Endothelial cell of umbilical vein (primary cell): ENCODE measurements at regions not wholly inside any gene's neighbourhood (a gene's known extent, or its start where the extent isn't known, plus 50 kb on each side); places are given as distances from the start of the nearest gene placed in this dataset.

Experiments
- BruUV-seq: library from RNA; stranded (reverse); fragments of 400-500 nt; replicated peaks from 2 replicates; lab custom pipeline; 2021; lab: Mats Ljungman, UMichigan
- CTCF ChIA-PET: fragments of 300-600, 350-600 bp; sonication (Branson Sonifier 250); formaldehyde crosslinking; loops from one replicate; lab custom pipeline; 2021; ENCODE audit warnings: antibody characterized with exemption, inconsistent platforms; lab: Charles Lee
- POLR2A ChIA-PET: fragments of 300-600, 350-600 bp; sonication (Branson Sonifier 250); formaldehyde crosslinking; loops from one replicate; lab custom pipeline; 2021; ENCODE audit warnings: antibody characterized with exemption, inconsistent platforms; lab: Charles Lee
- DNase-seq: peaks from one replicate; pipeline ENCODE4 v3.0.0-alpha.2; 2011; ENCODE audit warnings: low read depth, low spot score
- FAIRE-seq: peaks from 2 replicates; lab custom pipeline; 2011; peaks lifted over from hg19 to GRCh38; lab: Jason Lieb, UNC
- H2AFZ ChIP-seq: 2 replicates; pipeline ENCODE4 v1.6.0; 2012; ENCODE audit warnings: low read depth, low read length, control low read depth, inconsistent platforms
- H3K27ac ChIP-seq: 2 replicates; pipeline ENCODE4 v1.5.1; 2011; ENCODE audit warnings: low read depth, mild to moderate bottlenecking, control low read depth, low read length, moderate library complexity; ENCODE audit not compliant: insufficient read depth
- H3K27me3 ChIP-seq, 2 experiments: 2 replicates each; pipeline versions ENCODE4 v1.6.0 to v1.6.1; 2011; ENCODE audit warnings: low read length in 2 of 2, mixed read lengths in 1 of 2; ENCODE audit not compliant: control insufficient read depth in 2 of 2, insufficient read depth in 2 of 2
- H3K36me3 ChIP-seq, 2 experiments: 2 replicates in 1 of 2; 3 replicates in 1 of 2; pipeline ENCODE4 v1.5.1; 2011; ENCODE audit warnings: low read length in 2 of 2, mild to moderate bottlenecking in 1 of 2, moderate library complexity in 1 of 2; ENCODE audit not compliant: control insufficient read depth in 2 of 2, insufficient read depth in 2 of 2; ENCODE audit errors: extremely low read depth in 1 of 2
- H3K4me1 ChIP-seq: 3 replicates; pipeline ENCODE4 v1.5.1; 2011; ENCODE audit warnings: mild to moderate bottlenecking, low read length; ENCODE audit not compliant: control insufficient read depth, insufficient read depth; ENCODE audit errors: extremely low read depth
- H3K4me2 ChIP-seq: 2 replicates; pipeline ENCODE4 v1.6.1; 2011; ENCODE audit warnings: low read length, control low read depth, mixed read lengths; ENCODE audit not compliant: insufficient read depth
- H3K4me3 ChIP-seq, 3 experiments: fragments of 200-600 bp in 1 of 3; sonication (generic), shearing (Covaris generic) in 1 of 3; replicated peaks in 1 of 3; 2 replicates each; pipeline ENCODE4 v1.5.1; 2011 to 2016; ENCODE audit warnings: control low read depth in 3 of 3, low read length in 3 of 3, mild to moderate bottlenecking in 2 of 3, inconsistent platforms in 1 of 3, low read depth in 1 of 3, moderate library complexity in 1 of 3; ENCODE audit not compliant: insufficient read depth in 1 of 3
- H3K79me2 ChIP-seq: 2 replicates; pipeline ENCODE4 v1.6.0; 2012; ENCODE audit warnings: low read length, inconsistent platforms; ENCODE audit not compliant: control insufficient read depth, insufficient read depth
- H3K9ac ChIP-seq: replicated peaks from 2 replicates; pipeline ENCODE3; 2011; ENCODE audit warnings: low read length, control low read depth; ENCODE audit not compliant: insufficient read depth; ENCODE audit errors: extremely low read depth
- H3K9me1 ChIP-seq: replicated peaks from 3 replicates; pipeline ENCODE4 v1.6.0; 2011; ENCODE audit warnings: mild to moderate bottlenecking, low read length; ENCODE audit not compliant: control insufficient read depth, insufficient read depth; ENCODE audit errors: extremely low read depth
- H3K9me3 ChIP-seq: replicated peaks from 2 replicates; pipeline ENCODE4 v1.5.1; 2012; ENCODE audit warnings: low read length, inconsistent platforms; ENCODE audit not compliant: control insufficient read depth, insufficient read depth
- H4K20me1 ChIP-seq: replicated peaks from 2 replicates; pipeline ENCODE3; 2011; ENCODE audit warnings: mild to moderate bottlenecking, low read length; ENCODE audit not compliant: control insufficient read depth, insufficient read depth; ENCODE audit errors: extremely low read depth
- CTCF ChIP-seq, 2 donors: IDR thresholded peaks; 1 replicate in 1 of 2; 2 replicates in 1 of 2; pipeline ENCODE4 v1.5.1; 2011; ENCODE audit warnings: low read length in 2 of 2, mild to moderate bottlenecking in 2 of 2, moderate library complexity in 2 of 2, control low read depth in 1 of 2, inconsistent platforms in 1 of 2, low read depth in 1 of 2; ENCODE audit not compliant: insufficient read depth in 1 of 2; ENCODE audit errors: extremely low read depth in 1 of 2
- EZH2 ChIP-seq: IDR thresholded peaks from 2 replicates; pipeline ENCODE4 v1.6.1; 2012; ENCODE audit warnings: borderline replicate concordance, low read depth, mild to moderate bottlenecking, moderate library complexity, low read length, inconsistent platforms; ENCODE audit not compliant: severe bottlenecking
- FOS ChIP-seq: IDR thresholded peaks from 2 replicates; pipeline ENCODE4 v1.6.1; 2011; ENCODE audit warnings: mild to moderate bottlenecking, low read length, moderate library complexity, borderline replicate concordance; ENCODE audit not compliant: insufficient read depth
- GATA2 ChIP-seq: IDR thresholded peaks from 2 replicates; pipeline ENCODE4 v1.7.0; 2011; ENCODE audit warnings: low read depth, mild to moderate bottlenecking, moderate library complexity, mixed read lengths, low read length; ENCODE audit not compliant: insufficient read length, insufficient read depth
- JUN ChIP-seq: IDR thresholded peaks from 2 replicates; pipeline ENCODE4 v1.6.1; 2011; ENCODE audit warnings: borderline replicate concordance, low read depth; ENCODE audit not compliant: insufficient read length, insufficient read depth
- MAX ChIP-seq: IDR thresholded peaks from 2 replicates; pipeline ENCODE4 v1.6.1; 2011; ENCODE audit not compliant: insufficient read depth, insufficient read length
- MYC ChIP-seq: IDR thresholded peaks from one replicate; pipeline ENCODE4 v1.6.1; 2011; ENCODE audit warnings: mild to moderate bottlenecking, low read depth, low read length
- POLR2A ChIP-seq: IDR thresholded peaks from 2 replicates; pipeline ENCODE4 v1.6.1; 2012; ENCODE audit warnings: low read depth, mild to moderate bottlenecking, control low read depth, low read length
- POLR2AphosphoS5 ChIP-seq: IDR thresholded peaks from 2 replicates; pipeline ENCODE4 v1.6.1; 2012; ENCODE audit warnings: low read depth, mild to moderate bottlenecking, control low read depth, low read length, moderate library complexity; ENCODE audit not compliant: insufficient read depth
- dilution Hi-C: fragments of 300-500 bp; cut with MboI; formaldehyde crosslinking; loops from one replicate; pipeline ENCODE4 v1.15.0; 2019; ENCODE audit warnings: low sequenced_read_pairs; ENCODE audit not compliant: extremely low pct_ligation_motif_present
- intact Hi-C: fragments of 100-400 bp; cut with micrococcal nuclease; formaldehyde crosslinking; loops from one replicate; pipeline ENCODE4 v1.10.0; 2022

- no peaks in the 10 kb centered on the region for H3K36me3 ChIP-seq
- H3K4me3 ChIP-seq: no peak overlapping the region
- TF ChIP-seq POLR2AphosphoS5 (no peak), JUN (no peak), MYC (no peak), CTCF (IDR thresholded peaks at IDR 0.05; ENCODE audit: extremely low read depth in 1 of 2, insufficient read depth in 1 of 2, low read depth in 1 of 2, low read length in 2 of 2) (no peak), POLR2A (no peak), EZH2 (no peak), MAX (no peak), FOS (no peak), GATA2 (no peak)
- no peaks in the 10 kb centered on the region for H3K4me1 ChIP-seq
- H3K27ac ChIP-seq: no peak overlapping the region
- DNase-seq: no peak
- ChIA-PET POLR2A (no interaction called here), CTCF (no interaction called here)
- H3K79me2 ChIP-seq: no peaks in the 10 kb centered on the region
- no peaks in the 10 kb centered on the region for H3K9me1 ChIP-seq
- FAIRE-seq: no peak
- intact Hi-C loops (no loop called here), dilution Hi-C loops (no loop called here)
- no peaks in the 10 kb centered on the region for H3K9me3 ChIP-seq
- H2AFZ ChIP-seq: no peak overlapping the region
- H3K27me3 ChIP-seq: peaks cover 15 to 27% of the 10 kb centered on the region in 2 experiments
- no TSS peak for BruUV-seq
- H3K9ac ChIP-seq: no peak overlapping the region
- no peak overlapping the region for H3K4me2 ChIP-seq
- no peaks in the 10 kb centered on the region for H4K20me1 ChIP-seq
Measured at GRCh38 chrX:120015145-120016067, 62.1 kb downstream of the RHOXF2B start.
